ENCODE measurements at regions not wholly inside any gene's neighbourhood (a gene's known extent, or its start where the extent isn't known, plus 50 kb on each side); places are given as distances from the start of the nearest gene placed in this dataset.

DNA sequence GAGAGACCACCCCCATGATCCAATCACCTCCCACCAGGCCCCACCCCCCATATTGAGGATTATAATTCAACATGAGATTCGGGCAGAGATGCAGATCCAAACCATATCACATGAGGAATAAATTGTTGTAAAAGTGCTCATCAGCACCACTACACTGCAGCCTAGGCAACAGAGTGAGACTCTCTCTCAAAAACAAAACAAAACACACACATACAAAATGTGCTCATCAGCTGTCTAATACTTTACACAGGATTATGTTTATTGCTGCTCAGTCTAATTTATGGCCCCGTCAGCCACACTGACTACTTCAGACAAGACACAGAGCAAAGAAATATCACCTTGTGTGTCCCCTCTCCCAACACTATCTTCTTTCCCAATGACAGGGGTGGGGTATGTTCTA, 72.9 kb upstream of the PPM1J start:
- no peak for DNase-seq (ENCODE audit: low spot score)

DNA sequence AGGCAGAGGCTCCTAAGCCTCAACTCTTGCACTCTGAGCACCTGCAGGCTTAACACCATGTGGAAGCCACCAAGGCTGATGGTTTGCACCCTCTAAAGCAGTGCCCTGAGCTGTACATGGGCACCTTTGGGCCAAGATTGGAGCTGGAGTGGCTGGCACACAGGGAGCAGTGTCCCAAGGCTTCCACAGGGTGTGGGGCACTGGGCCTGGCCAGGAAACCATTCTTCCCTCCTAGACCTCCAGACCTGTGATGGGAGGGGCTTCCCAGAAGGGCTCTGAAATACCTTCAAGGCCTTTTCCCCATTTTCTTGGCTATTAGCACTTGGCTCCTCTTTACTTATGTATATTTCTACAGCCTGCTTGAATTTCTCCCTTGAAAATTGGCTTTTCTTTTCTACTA, 67.9 kb upstream of the PPM1J start:
- DNase-seq (ENCODE audit: low spot score) = no peak

DNA sequence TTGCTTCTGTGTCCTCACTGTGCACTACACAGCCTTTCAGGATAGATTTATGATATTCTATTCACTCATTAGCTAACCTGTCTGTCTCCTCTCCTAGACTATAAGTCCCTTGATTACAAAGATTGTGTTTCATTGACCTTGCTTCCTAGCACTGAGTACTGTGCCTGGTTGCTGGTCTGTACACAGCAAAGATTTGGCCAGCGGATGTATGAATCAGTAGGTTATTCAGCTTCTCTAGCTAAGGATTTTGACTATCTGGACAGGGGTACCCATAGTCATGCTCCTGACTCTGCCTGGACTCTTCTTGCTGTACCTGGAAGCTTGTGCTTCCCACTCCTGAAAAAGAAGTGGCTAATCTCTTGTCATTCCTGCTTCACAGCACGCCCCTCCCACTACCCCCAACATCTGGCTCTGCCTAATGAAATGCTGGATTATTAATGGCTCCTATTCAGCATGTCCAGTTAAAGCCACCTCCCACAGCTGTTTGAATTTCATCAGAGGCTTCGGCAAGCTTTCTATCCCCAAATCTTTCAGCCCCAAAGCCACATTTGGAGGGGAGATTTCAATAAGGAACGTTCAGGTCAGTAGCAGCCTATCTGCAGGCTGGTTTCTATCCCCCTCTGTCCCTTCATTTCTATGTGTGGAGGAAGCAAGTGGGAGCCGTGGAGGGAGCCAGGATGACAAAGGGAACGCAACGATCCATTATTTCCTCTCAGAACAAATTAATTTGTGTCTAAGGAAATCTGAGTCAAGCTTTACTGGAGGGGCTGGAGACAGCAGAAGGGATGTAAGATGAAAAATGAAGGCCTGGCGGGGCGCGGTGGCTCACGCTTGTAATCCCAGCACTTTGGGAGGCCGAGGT, 64.8 kb upstream of the PPM1J start:
- DNase-seq (ENCODE audit: low spot score) = no peak

DNA sequence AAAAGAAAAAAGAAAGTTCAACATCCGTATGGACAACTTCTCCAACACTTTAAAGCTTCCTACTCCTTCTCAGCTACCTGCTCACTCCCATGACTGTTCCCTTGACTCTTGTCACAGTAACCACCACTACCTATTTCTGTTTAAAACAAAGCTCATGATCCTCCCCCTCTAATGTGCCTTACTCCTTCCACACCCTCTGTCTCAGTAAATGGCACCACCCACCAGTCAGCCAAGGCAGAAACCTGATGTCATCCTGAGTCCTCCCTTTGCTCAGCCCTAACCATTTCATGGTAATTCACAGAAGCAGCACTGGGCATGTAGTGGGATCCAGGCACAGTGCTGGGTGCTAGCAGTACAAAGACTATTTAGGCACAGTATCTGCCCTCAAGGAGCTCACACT, 63.0 kb upstream of the PPM1J start:
- no peak for DNase-seq (ENCODE audit: low spot score)

DNA sequence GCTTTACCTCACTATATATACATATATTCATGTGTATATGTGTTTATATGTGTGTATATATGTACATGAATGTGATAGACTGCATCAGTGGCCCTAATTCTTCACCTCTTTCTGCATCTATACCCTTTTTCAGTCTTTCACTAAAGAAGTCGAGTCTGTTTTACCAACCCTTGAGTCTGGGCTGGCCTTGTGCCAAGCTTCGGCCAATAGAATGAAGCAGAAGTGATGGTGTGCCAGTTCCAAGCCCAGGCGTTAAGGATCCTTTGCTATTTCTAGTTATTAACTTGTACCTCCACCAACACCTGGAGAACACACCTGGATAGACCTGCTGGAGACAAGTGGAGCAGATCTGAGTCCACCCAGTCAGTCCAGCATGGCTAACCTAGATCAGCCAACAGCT, 61.6 kb upstream of the PPM1J start:
- no peak for DNase-seq (ENCODE audit: low spot score)

DNA sequence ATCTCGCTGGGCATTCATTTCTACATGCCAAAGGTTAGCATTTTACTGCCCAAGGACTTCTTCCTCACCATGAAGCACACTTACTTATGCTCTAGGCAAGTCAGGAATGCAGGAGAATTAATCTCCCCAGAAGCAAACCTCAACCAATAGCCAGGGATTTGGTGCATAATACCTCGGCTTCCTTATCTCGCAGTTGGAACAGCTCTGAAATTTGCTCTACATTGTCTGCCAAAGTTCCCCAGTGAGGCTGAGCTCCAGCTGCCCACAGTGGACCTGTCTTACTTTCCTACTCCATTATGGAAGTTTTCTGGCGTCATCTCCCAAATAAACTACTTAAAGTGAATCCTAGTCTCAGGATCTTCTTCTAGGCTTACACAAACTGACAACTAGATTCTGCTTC, 57.6 kb upstream of the PPM1J start:
- no peak for DNase-seq (ENCODE audit: low spot score)

DNA sequence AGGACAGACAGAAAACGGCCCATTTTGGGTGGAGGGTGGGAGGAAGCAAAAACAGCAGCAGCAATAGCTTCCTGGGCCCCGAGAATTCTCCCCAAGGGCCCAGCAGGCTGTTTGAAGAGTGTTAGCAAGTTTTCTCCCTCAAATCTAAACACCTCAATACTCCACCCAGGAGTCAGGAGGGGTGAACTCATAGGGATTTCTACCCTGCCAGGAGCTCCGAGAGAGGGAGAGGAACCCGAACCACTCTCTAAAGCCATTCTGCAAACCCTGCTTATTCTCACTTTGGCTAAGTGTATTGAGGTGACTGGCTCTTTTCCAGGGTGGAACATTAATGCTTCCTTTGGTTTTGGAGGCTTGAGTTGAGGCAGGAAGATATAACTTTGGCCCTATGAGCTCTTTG, 55.6 kb upstream of the PPM1J start:
- no peak for DNase-seq (ENCODE audit: low spot score)

DNA sequence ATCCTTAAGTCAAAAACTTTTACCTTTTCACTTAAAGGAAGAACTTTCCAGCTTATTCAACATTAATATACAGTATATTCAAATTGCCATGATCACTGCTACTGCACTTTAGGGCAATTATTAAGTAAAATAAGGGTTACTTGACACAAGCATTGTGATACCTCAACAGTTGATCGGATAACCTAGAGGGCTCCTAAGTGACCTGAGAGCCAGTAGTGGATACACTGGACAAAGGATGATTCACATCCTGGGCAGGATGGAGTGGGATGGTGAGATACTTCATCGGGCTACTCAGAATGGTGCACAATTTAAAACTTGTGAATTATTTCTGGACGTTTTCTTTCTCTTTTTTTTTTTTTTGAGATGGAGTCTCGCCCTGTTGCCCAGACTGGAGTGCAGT, 54.5 kb upstream of the PPM1J start:
- no peak for DNase-seq (ENCODE audit: low spot score)

DNA sequence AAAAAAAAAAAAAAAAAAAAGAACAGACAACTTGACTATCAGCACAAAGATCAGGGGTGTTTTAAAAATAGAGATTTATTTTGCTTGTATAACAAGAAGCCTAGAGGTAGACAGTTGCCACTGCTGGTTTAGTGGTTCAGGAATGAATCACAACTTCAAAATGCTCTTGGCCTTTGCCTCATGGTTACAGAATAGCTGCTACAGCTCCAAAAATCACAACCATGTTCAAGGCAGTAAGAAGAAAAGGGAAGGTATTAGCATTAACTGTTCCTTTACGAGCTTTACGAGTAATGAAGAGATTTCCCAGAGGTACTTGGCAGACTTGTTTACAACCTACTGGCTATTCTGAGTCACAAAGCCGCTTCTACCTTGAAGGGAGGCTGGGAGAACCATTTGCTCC, 52.5 kb upstream of the PPM1J start:
- no peak for DNase-seq (ENCODE audit: low spot score)
